GM12865 (cell line): ENCODE measurements at regions not wholly inside any gene's neighbourhood (a gene's known extent, or its start where the extent isn't known, plus 50 kb on each side); places are given as distances from the start of the nearest gene placed in this dataset.

Source experiments
- DNase-seq: peaks from one replicate; pipeline ENCODE4 v3.0.0; 2010; ENCODE audit warnings: low read depth
- H3K4me3 ChIP-seq: 2 replicates; pipeline ENCODE4 v1.5.1; 2011; ENCODE audit warnings: mild to moderate bottlenecking, low read depth, low read length, control low read depth
- CTCF ChIP-seq: IDR thresholded peaks from 2 replicates; pipeline ENCODE4 v1.5.1; 2011; ENCODE audit warnings: low read length, control low read depth, low read depth, inconsistent platforms; ENCODE audit not compliant: insufficient read depth; ENCODE audit errors: missing control alignments

GRCh38 chr6:84459401-84459800 is 232.0 kb upstream of the CEP162 start:
- H3K4me3 ChIP-seq, result no peak overlapping the region
- TF ChIP-seq CTCF, result no peak
- DNase-seq, result no peak

GRCh38 chr6:84458271-84458670 is 230.8 kb upstream of the CEP162 start:
- no peak overlapping the region for H3K4me3 ChIP-seq
- no peak for TF ChIP-seq CTCF
- no peak for DNase-seq

- no peak for DNase-seq
- no peak overlapping the region for H3K4me3 ChIP-seq
- no peak for TF ChIP-seq CTCF
These were observed 229.8 kb upstream of the CEP162 start for GRCh38 chr6:84457276-84457675.

- TF ChIP-seq CTCF, result no peak
- DNase-seq, result no peak
- H3K4me3 ChIP-seq, result no peak overlapping the region
These were observed 229.4 kb upstream of the CEP162 start for GRCh38 chr6:84456803-84457202.

GRCh38 chr6:84455511-84456029 is 228.1 kb upstream of the CEP162 start:
- TF ChIP-seq CTCF, result no peak
- no peak overlapping the region for H3K4me3 ChIP-seq

GRCh38 chr6:84453499-84453898 is 226.1 kb upstream of the CEP162 start:
- no peak for DNase-seq
- no peak for TF ChIP-seq CTCF
- H3K4me3 ChIP-seq, result no peak overlapping the region

More at GRCh38 chr6:84455511-84456029, 228.1 kb upstream of the CEP162 start:
- DNase-seq, result no peak

GRCh38 chr6:84450018-84450417 is 222.6 kb upstream of the CEP162 start:
- no peak for TF ChIP-seq CTCF
- no peak for DNase-seq
- no peak overlapping the region for H3K4me3 ChIP-seq
